ENCODE measurements at regions not wholly inside any gene's neighbourhood (a gene's known extent, or its start where the extent isn't known, plus 50 kb on each side); places are given as distances from the start of the nearest gene placed in this dataset.

GRCh38 chr3:176561826-176562225, 635.5 kb downstream of the TBL1XR1 start (continued):
- no peak for TF ChIP-seq ZNF76 (CRISPR knock-in tag; IDR thresholded peaks at IDR 0.05; ENCODE audit: borderline replicate concordance)
- no peak for TF ChIP-seq SP1 (CRISPR knock-in tag; IDR thresholded peaks at IDR 0.05)
- TF ChIP-seq RFX7 (CRISPR knock-in tag; IDR thresholded peaks at IDR 0.05), result no peak
- TF ChIP-seq ZNF184 (CRISPR knock-in tag; IDR thresholded peaks at IDR 0.05), result no peak
- TF ChIP-seq MBD2 (IDR thresholded peaks at IDR 0.05; ENCODE audit: borderline replicate concordance, low read depth), result no peak
- no peak for TF ChIP-seq HINFP (tag; conservative IDR thresholded peaks at IDR 0.05; ENCODE audit: low read depth)

GRCh38 chr3:176554791-176555654, 642.3 kb downstream of the TBL1XR1 start:
- FAIRE-seq (no peak), DNase-seq (ENCODE audit: extremely low read depth in 1 of 4, low spot score in 3 of 4) (no peak), ATAC-seq (no peak)
- Histone ChIP-seq H3K27me3 (ENCODE audit: control insufficient read depth in 2 of 2, insufficient read depth in 2 of 2, low read length in 2 of 2) (no peaks in the 10 kb centered on the region; a peak in 1 of 5 replicates), H2AFZ (ENCODE audit: low read depth, low read length) (no peak overlapping the region), H3K79me2 (ENCODE audit: control insufficient read depth, insufficient read depth, low read length) (no peaks in the 10 kb centered on the region), H3K9me3 (replicated peaks; ENCODE audit: control insufficient read depth, insufficient read depth, low read depth, low read length) (no peaks in the 10 kb centered on the region), H3K4me2 (ENCODE audit: insufficient read depth, low read length) (no peak overlapping the region), H3K27ac (ENCODE audit: extremely low read depth, low read depth, low read length) (no peak overlapping the region), H3K9me1 (ENCODE audit: control insufficient read depth, insufficient read depth, low read length) (no peaks in the 10 kb centered on the region), H3K4me1 (replicated peaks in 1 of 2; ENCODE audit: control insufficient read depth in 2 of 2, insufficient read depth in 2 of 2, low read length in 2 of 2) (no peaks in the 10 kb centered on the region), H3K4me3 (no peak overlapping the region), H3K9ac (ENCODE audit: insufficient read depth in 1 of 2, low read depth in 2 of 2, low read length in 2 of 2) (no peak overlapping the region), H3K36me3 (ENCODE audit: control insufficient read depth, insufficient read depth, low read length) (no peaks in the 10 kb centered on the region), H4K20me1 (replicated peaks; ENCODE audit: control insufficient read depth, insufficient read depth, low read length) (no peaks in the 10 kb centered on the region)
- 1% methylated on average over 10 of the region's 10 CpGs for WGBS (ENCODE audit: insufficient coverage, low coverage, missing lambda C conversion rate)
- TF ChIP-seq SMAD4 (CRISPR knock-in tag; conservative IDR thresholded peaks at IDR 0.05) (no peak), NCOA4 (IDR thresholded peaks at IDR 0.05; ENCODE audit: partially characterized antibody) (no peak), SIRT6 (IDR thresholded peaks at IDR 0.05; ENCODE audit: low read depth, low read length) (no peak), FOXP1 (CRISPR knock-in tag; IDR thresholded peaks at IDR 0.05) (no peak), CCAR2 (IDR thresholded peaks at IDR 0.05; ENCODE audit: low read depth, low read length) (no peak), ZNF197 (CRISPR knock-in tag; IDR thresholded peaks at IDR 0.05; ENCODE audit: low read depth) (no peak), ELF2 (CRISPR knock-in tag; IDR thresholded peaks at IDR 0.05) (no peak)
- BruUV-seq (replicated peaks), result no TSS peak
- CTCF ChIA-PET (ENCODE audit: low intra/inter-chr PET ratio), result no interaction called here
- intact Hi-C loops (cut with micrococcal nuclease), result no loop called here
- in situ Hi-C loops (cut with MboI), result no loop called here
- POLR2A ChIA-PET, result no interaction called here

Data from K562 (cell line).